ENCODE measurements at regions not wholly inside any gene's neighbourhood (a gene's known extent, or its start where the extent isn't known, plus 50 kb on each side); places are given as distances from the start of the nearest gene placed in this dataset.
A peak's percentile ranks its signal among the peaks of the same experiment; 100 is the strongest.

GRCh38 chrX:7263961-7264360, 116.0 kb upstream of the PUDP start:
- POLR2A ChIA-PET: no interaction called here
- no peak overlapping the region for H3K9ac ChIP-seq (replicated peaks; ENCODE audit: extremely low read depth, insufficient read depth, low read length)
- no peaks in the 10 kb centered on the region for H3K9me1 ChIP-seq (replicated peaks; ENCODE audit: control insufficient read depth, extremely low read depth, insufficient read depth, low read length)

GRCh38 chrX:7263330-7263729, 115.4 kb upstream of the PUDP start:
- H3K4me3 ChIP-seq (replicated peaks in 1 of 3; ENCODE audit: insufficient read depth in 1 of 3, low read depth in 1 of 3, low read length in 3 of 3): no peak overlapping the region
- H4K20me1 ChIP-seq (replicated peaks; ENCODE audit: control insufficient read depth, extremely low read depth, insufficient read depth, low read length): no peaks in the 10 kb centered on the region
- H3K9ac ChIP-seq (replicated peaks; ENCODE audit: extremely low read depth, insufficient read depth, low read length): no peak overlapping the region
- dilution Hi-C loops (cut with MboI; ENCODE audit: extremely low pct_ligation_motif_present, low sequenced_read_pairs) (no loop called here), intact Hi-C loops (cut with micrococcal nuclease) (no loop called here)
- FAIRE-seq (no peak), DNase-seq (ENCODE audit: low read depth, low spot score) (no peak)
- no peaks in the 10 kb centered on the region for H3K27me3 ChIP-seq (ENCODE audit: control insufficient read depth in 2 of 2, insufficient read depth in 2 of 2, low read length in 2 of 2)
- no peaks in the 10 kb centered on the region for H3K4me1 ChIP-seq (ENCODE audit: control insufficient read depth, extremely low read depth, insufficient read depth, low read length)
- H3K9me3 ChIP-seq (replicated peaks; ENCODE audit: control insufficient read depth, insufficient read depth, low read length): no peaks in the 10 kb centered on the region
- H3K27ac ChIP-seq (ENCODE audit: insufficient read depth, low read depth, low read length): no peak overlapping the region
- no TSS peak for BruUV-seq (replicated peaks)
- H2AFZ ChIP-seq (ENCODE audit: low read depth, low read length): no peak overlapping the region
- no peak overlapping the region for H3K4me2 ChIP-seq (ENCODE audit: insufficient read depth, low read length)
- H3K79me2 ChIP-seq (ENCODE audit: control insufficient read depth, insufficient read depth, low read length): no peaks in the 10 kb centered on the region
- no peaks in the 10 kb centered on the region for H3K36me3 ChIP-seq (ENCODE audit: control insufficient read depth in 2 of 2, extremely low read depth in 1 of 2, insufficient read depth in 2 of 2, low read length in 2 of 2)
- POLR2A ChIA-PET: no interaction called here
- H3K9me1 ChIP-seq (replicated peaks; ENCODE audit: control insufficient read depth, extremely low read depth, insufficient read depth, low read length): no peaks in the 10 kb centered on the region
- TF ChIP-seq EZH2 (IDR thresholded peaks at IDR 0.05; ENCODE audit: borderline replicate concordance, low read depth, low read length, severe bottlenecking): no peak
- no peak for TF ChIP-seq FOS (IDR thresholded peaks at IDR 0.05; ENCODE audit: borderline replicate concordance, insufficient read depth, low read length)
- TF ChIP-seq POLR2AphosphoS5 (IDR thresholded peaks at IDR 0.05; ENCODE audit: insufficient read depth, low read depth, low read length): no peak
- TF ChIP-seq, protein P1, sequence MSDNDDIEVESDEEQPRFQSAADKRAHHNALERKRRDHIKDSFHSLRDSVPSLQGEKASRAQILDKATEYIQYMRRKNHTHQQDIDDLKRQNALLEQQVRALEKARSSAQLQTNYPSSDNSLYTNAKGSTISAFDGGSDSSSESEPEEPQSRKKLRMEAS (IDR thresholded peaks at IDR 0.05; ENCODE audit: insufficient read depth, insufficient read length): no peak
- TF ChIP-seq CTCF (IDR thresholded peaks at IDR 0.05; ENCODE audit: extremely low read depth in 1 of 2, insufficient read depth in 1 of 2, low read depth in 1 of 2, low read length in 2 of 2): no peak
- CTCF ChIA-PET: no interaction called here

More at GRCh38 chrX:7263961-7264360, 116.0 kb upstream of the PUDP start:
- Histone ChIP-seq H3K4me2 (ENCODE audit: insufficient read depth, low read length) (no peak overlapping the region), H3K27ac (ENCODE audit: insufficient read depth, low read depth, low read length) (no peak overlapping the region), H3K4me3 (replicated peaks in 1 of 3; ENCODE audit: insufficient read depth in 1 of 3, low read depth in 1 of 3, low read length in 3 of 3) (no peak overlapping the region), H2AFZ (ENCODE audit: low read depth, low read length) (no peak overlapping the region), H4K20me1 (replicated peaks; ENCODE audit: control insufficient read depth, extremely low read depth, insufficient read depth, low read length) (no peaks in the 10 kb centered on the region), H3K79me2 (ENCODE audit: control insufficient read depth, insufficient read depth, low read length) (no peaks in the 10 kb centered on the region), H3K27me3 (ENCODE audit: control insufficient read depth in 2 of 2, insufficient read depth in 2 of 2, low read length in 2 of 2) (no peaks in the 10 kb centered on the region), H3K9me3 (replicated peaks; ENCODE audit: control insufficient read depth, insufficient read depth, low read length) (no peaks in the 10 kb centered on the region), H3K36me3 (ENCODE audit: control insufficient read depth in 2 of 2, extremely low read depth in 1 of 2, insufficient read depth in 2 of 2, low read length in 2 of 2) (no peaks in the 10 kb centered on the region), H3K4me1 (ENCODE audit: control insufficient read depth, extremely low read depth, insufficient read depth, low read length) (no peaks in the 10 kb centered on the region)
- FAIRE-seq (peak; percentile 57), DNase-seq (ENCODE audit: low read depth, low spot score) (no peak)
- dilution Hi-C loops (cut with MboI; ENCODE audit: extremely low pct_ligation_motif_present, low sequenced_read_pairs) (no loop called here), intact Hi-C loops (cut with micrococcal nuclease) (no loop called here)
- CTCF ChIA-PET: no interaction called here
- no peak for TF ChIP-seq JUN (IDR thresholded peaks at IDR 0.05; ENCODE audit: borderline replicate concordance, insufficient read depth, insufficient read length, low read depth)
- no peak for TF ChIP-seq MYC (IDR thresholded peaks at IDR 0.05; ENCODE audit: low read depth, low read length)
- TF ChIP-seq FOS (IDR thresholded peaks at IDR 0.05; ENCODE audit: borderline replicate concordance, insufficient read depth, low read length): no peak
- no peak for TF ChIP-seq CTCF (IDR thresholded peaks at IDR 0.05; ENCODE audit: extremely low read depth in 1 of 2, insufficient read depth in 1 of 2, low read depth in 1 of 2, low read length in 2 of 2)
- no TSS peak for BruUV-seq (replicated peaks)
